HEK293T (cell line): ENCODE measurements at regions not wholly inside any gene's neighbourhood (a gene's known extent, or its start where the extent isn't known, plus 50 kb on each side); places are given as distances from the start of the nearest gene placed in this dataset.

ENCODE experiments used
- CTCF ChIA-PET: fragments of 350-600 bp; formaldehyde crosslinking; extraction: SDS; loops from one replicate; lab custom pipeline; 2021; ENCODE audit warnings: antibody characterized with exemption, inconsistent platforms; lab: Yijun Ruan, JAX
- POLR2A ChIA-PET: fragments of 350-600 bp; formaldehyde crosslinking; extraction: SDS; loops from one replicate; lab custom pipeline; 2020; ENCODE audit warnings: antibody characterized with exemption, inconsistent platforms; lab: Yijun Ruan, JAX
- DNase-seq: peaks from one replicate; pipeline ENCODE4 v3.0.0; 2012; ENCODE audit warnings: mixed read lengths; ENCODE audit errors: extremely low spot score
- ARNT ChIP-seq: fragments of 450-650 bp; IDR thresholded peaks from 2 replicates; pipeline ENCODE4 v1.6.1; 2017; ENCODE audit warnings: mild to moderate bottlenecking
- BHLHE40 ChIP-seq: fragments of 450-650 bp; IDR thresholded peaks from 2 replicates; pipeline ENCODE4 v1.6.1; 2016; ENCODE audit warnings: mild to moderate bottlenecking, moderate library complexity, borderline replicate concordance
- CTBP1 ChIP-seq: fragments of 450-650 bp; IDR thresholded peaks from 2 replicates; pipeline ENCODE4 v1.6.1; 2016; ENCODE audit warnings: borderline replicate concordance
- ELF4 ChIP-seq: fragments of 450-650 bp; IDR thresholded peaks from 2 replicates; pipeline ENCODE4 v1.6.1; 2017; ENCODE audit warnings: antibody characterized with exemption
- FOXA1 ChIP-seq: fragments of 450-650 bp; IDR thresholded peaks from 2 replicates; pipeline ENCODE4 v1.6.1; 2016; ENCODE audit warnings: mild to moderate bottlenecking
- FOXK2 ChIP-seq: fragments of 450-650 bp; IDR thresholded peaks from 2 replicates; pipeline ENCODE4 v1.6.1; 2016; ENCODE audit warnings: mild to moderate bottlenecking
- FOXM1 ChIP-seq: fragments of 450-650 bp; IDR thresholded peaks from 2 replicates; pipeline ENCODE4 v1.6.1; 2017; ENCODE audit warnings: mild to moderate bottlenecking, borderline replicate concordance
- HDGF ChIP-seq: fragments of 450-650 bp; IDR thresholded peaks from 2 replicates; pipeline ENCODE4 v1.6.1; 2017; ENCODE audit warnings: antibody characterized with exemption, borderline replicate concordance
- L3MBTL2 ChIP-seq: fragments of 450-650 bp; conservative IDR thresholded peaks from 2 replicates; pipeline ENCODE4 v1.6.1; 2016; ENCODE audit warnings: mild to moderate bottlenecking
- LEF1 ChIP-seq: fragments of 450-650 bp; IDR thresholded peaks from 2 replicates; pipeline ENCODE4 v1.6.1; 2017; ENCODE audit warnings: mild to moderate bottlenecking, borderline replicate concordance
- NFRKB ChIP-seq: fragments of 450-650 bp; IDR thresholded peaks from 2 replicates; pipeline ENCODE4 v1.6.1; 2016; ENCODE audit warnings: mild to moderate bottlenecking, moderate library complexity
- SP1 ChIP-seq: fragments of 450-650 bp; IDR thresholded peaks from 2 replicates; pipeline ENCODE4 v1.6.1; 2017
- SUZ12 ChIP-seq: fragments of 450-650 bp; IDR thresholded peaks from 2 replicates; pipeline ENCODE4 v1.6.1; 2016; ENCODE audit warnings: mild to moderate bottlenecking
- TARDBP ChIP-seq: fragments of 450-650 bp; IDR thresholded peaks from 2 replicates; pipeline ENCODE4 v1.6.1; 2016
- ZNF384 ChIP-seq: fragments of 450-650 bp; IDR thresholded peaks from 2 replicates; pipeline ENCODE4 v1.6.1; 2016
- TF ChIP-seq, protein P1 (sequence below): fragments of 450-650 bp; IDR thresholded peaks from 2 replicates; pipeline ENCODE4 v1.6.1; 2016

DNA sequence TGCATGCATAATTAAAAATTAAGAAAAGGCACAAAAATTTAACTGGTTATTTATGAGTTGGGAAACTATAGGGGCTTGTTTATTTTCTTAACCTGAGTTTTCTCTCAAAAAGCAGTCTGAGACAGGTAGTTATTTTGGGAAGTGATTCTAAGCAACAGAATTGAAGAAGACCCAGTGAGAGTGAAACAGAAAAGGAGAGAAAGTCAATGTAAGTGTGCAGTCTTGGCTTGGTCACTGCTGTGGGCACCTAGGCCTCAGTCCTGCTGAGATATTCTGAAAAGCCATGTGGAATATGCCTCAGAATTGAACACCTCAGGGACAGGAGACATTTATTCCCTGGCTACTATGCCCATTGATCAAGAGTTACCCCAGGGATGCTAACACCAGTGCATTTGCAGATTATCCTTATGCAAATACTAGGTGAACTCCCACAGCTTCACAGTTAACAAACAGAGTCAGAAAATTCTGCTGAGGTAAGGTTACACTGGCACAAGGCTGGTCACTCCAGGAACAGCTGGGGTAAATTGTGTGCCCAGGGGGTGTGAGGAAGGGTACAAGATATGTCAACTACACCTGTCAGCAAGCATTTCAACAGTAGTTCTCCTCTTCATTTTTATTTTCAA lies 222.7 kb downstream of the EFHB start:
- DNase-seq, result no peak
- ChIA-PET CTCF (no interaction called here), POLR2A (no interaction called here)
- TF ChIP-seq TARDBP, result no peak
- no peak for TF ChIP-seq FOXM1
- no peak for TF ChIP-seq FOXA1
- no peak for TF ChIP-seq LEF1
- no peak for TF ChIP-seq ELF4
- TF ChIP-seq FOXK2, result no peak
- no peak for TF ChIP-seq L3MBTL2
- no peak for TF ChIP-seq HDGF
- no peak for TF ChIP-seq SP1
- TF ChIP-seq CTBP1, result no peak
- TF ChIP-seq BHLHE40, result no peak
- TF ChIP-seq ARNT, result no peak
- no peak for TF ChIP-seq NFRKB
- no peak for TF ChIP-seq SUZ12

DNA sequence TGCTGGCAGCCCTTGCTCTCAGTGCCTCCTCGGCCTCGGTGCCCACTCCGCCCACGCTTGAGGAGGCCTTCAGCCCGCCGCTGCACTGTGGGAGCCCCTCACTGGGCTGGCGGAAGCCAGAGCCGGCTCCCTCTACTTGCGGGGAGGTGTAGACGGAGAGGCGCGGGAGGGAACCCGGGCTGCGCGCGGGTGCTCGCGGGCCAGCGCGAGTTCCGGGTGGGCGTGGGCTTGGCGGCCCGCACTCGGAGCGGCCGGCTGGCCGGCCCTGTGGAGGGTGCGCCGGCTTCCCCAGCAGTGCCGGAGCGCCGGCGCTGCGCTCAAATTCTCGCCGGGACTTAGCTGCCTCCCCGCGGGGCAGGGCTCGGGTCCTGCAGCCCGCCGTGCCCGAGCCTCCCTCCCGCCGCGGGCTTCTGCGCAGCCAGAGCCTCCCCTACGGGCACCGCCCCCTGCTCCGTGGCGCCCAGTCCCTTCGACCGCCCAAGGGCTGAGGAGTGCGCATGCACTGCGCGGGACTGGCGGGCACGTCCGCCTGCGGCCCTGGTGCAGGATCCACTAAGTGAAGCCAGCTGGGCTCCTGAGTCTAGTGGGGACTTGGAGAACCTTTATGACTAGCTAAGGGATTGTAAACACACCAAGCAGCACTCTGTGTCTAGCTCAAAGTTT lies 231.5 kb downstream of the EFHB start:
- no peak for DNase-seq
- POLR2A ChIA-PET, result no interaction called here
- CTCF ChIA-PET, result interaction anchor here (0.6 kb wide), 2 partner anchors 147 to 164 kb away, joined by 3 to 5 read pairs; no protein-coding TSS in a partner anchor
- no peak for TF ChIP-seq FOXA1
- no peak for TF ChIP-seq HDGF
- no peak for TF ChIP-seq ARNT
- TF ChIP-seq SUZ12, result no peak
- TF ChIP-seq TARDBP, result no peak
- no peak for TF ChIP-seq SP1
- no peak for TF ChIP-seq ELF4
- TF ChIP-seq, protein P1, sequence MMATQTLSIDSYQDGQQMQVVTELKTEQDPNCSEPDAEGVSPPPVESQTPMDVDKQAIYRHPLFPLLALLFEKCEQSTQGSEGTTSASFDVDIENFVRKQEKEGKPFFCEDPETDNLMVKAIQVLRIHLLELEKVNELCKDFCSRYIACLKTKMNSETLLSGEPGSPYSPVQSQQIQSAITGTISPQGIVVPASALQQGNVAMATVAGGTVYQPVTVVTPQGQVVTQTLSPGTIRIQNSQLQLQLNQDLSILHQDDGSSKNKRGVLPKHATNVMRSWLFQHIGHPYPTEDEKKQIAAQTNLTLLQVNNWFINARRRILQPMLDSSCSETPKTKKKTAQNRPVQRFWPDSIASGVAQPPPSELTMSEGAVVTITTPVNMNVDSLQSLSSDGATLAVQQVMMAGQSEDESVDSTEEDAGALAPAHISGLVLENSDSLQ, result no peak
- no peak for TF ChIP-seq CTBP1

DNA sequence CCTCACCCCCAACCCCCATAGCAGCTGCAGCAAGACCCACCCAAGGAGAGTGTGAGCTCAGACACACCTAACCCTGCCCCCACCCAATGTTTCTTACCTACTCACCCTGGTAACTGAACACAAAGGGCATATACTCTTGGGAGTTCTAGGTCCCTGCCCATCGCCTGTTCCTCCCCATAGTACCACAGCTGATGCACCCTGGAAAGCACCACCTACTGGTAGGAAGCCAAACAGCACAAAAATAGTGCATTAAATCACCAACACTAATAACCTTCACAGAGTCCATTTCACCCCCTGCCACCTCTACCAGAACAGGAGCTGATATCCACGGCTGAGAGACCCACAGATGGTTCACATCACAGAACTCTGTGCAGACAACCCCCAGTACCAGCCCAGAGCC lies 245.2 kb downstream of the EFHB start:
- ChIA-PET POLR2A (no interaction called here), CTCF (no interaction called here)
- peak; percentile 7 for DNase-seq
- no peak for TF ChIP-seq ZNF384
- no peak for TF ChIP-seq TARDBP
- no peak for TF ChIP-seq FOXK2
- TF ChIP-seq, protein P1, result no peak
- no peak for TF ChIP-seq NFRKB
- TF ChIP-seq L3MBTL2, result no peak
- no peak for TF ChIP-seq HDGF
- no peak for TF ChIP-seq BHLHE40
- TF ChIP-seq ELF4, result no peak
- TF ChIP-seq CTBP1, result no peak
- TF ChIP-seq ARNT, result no peak
- TF ChIP-seq FOXA1, result no peak

DNA sequence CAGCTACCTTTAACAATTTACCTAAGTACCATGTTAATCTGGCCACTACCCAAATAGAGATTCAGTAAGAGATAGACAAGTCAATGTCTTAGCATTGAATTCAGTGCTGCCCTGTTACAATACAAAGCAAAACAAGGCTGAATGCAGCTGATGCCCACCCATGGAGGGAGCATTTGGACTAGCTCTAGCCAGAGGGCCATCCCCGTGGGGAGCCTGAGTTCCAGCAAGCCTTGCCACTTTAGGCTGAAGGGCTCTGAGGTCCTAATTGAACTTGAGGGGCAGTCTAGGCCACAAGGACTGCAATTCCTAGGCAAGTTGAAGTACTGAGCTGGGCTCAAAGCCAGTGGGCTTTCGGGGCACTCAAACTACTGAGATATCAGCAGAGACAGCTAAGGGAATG lies 265.9 kb downstream of the EFHB start:
- CTCF ChIA-PET, result no interaction called here
- no peak for DNase-seq
- POLR2A ChIA-PET, result no interaction called here

DNA sequence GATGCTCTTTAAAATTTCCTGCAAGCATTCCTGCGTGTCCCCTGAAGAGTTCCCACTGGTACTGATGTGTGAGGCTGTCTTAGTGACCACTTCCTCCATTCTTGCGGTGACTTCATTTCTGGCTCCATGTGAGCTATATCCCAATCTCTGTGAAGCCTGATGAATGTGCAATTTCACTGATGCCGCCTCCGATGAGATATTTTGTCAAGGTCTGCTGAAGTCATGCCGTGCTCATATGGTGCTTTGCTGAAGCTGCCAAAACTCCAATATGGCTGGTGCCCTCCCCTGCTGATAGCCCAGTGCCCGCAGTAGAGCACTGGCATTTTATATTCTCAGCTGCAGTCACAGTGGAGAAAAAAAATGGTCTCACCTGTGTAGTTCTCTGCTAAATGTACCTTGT lies 271.5 kb downstream of the EFHB start:
- no peak for TF ChIP-seq ARNT
- no peak for TF ChIP-seq NFRKB
- TF ChIP-seq FOXK2, result no peak
- TF ChIP-seq HDGF, result no peak
- TF ChIP-seq LEF1, result no peak
- no peak for TF ChIP-seq CTBP1
- TF ChIP-seq ELF4, result no peak
- no peak for TF ChIP-seq SP1
- TF ChIP-seq TARDBP, result no peak
- TF ChIP-seq L3MBTL2, result no peak
- no peak for TF ChIP-seq SUZ12
- TF ChIP-seq ZNF384, result no peak
- ChIA-PET POLR2A (no interaction called here), CTCF (no interaction called here)

More for the DNA sequence above, 265.9 kb downstream of the EFHB start:
- no peak for TF ChIP-seq HDGF
- TF ChIP-seq NFRKB, result no peak
- no peak for TF ChIP-seq CTBP1
- no peak for TF ChIP-seq LEF1
- TF ChIP-seq FOXA1, result no peak
- TF ChIP-seq FOXM1, result no peak
- TF ChIP-seq TARDBP, result no peak
- TF ChIP-seq ELF4, result no peak
- TF ChIP-seq ARNT, result no peak
- no peak for TF ChIP-seq FOXK2

DNA sequence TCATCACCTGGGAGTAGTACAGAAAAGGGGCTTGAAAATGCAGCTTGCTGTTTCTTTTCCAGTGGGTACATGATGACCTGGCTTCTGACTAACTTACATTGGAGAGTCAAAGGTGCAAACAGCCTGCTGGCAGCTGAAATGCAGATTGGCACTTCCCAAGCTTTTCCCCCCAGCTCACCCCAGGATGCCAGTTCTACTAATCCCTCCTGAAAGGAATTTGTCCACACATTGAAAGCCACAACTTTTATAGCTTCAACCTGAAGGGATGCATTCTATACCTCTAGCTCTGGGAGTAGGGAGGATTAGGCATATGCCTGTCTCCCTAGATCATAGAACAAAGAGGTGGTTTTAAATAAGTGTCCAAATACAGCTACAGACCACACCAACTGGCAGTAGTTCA lies 281.7 kb downstream of the EFHB start:
- DNase-seq, result no peak
- ChIA-PET POLR2A (no interaction called here), CTCF (no interaction called here)
- TF ChIP-seq BHLHE40 (no peak), LEF1 (no peak), ELF4 (no peak), L3MBTL2 (no peak), FOXK2 (no peak), ARNT (no peak)

More for the DNA sequence above, 271.5 kb downstream of the EFHB start:
- DNase-seq, result no peak

DNA sequence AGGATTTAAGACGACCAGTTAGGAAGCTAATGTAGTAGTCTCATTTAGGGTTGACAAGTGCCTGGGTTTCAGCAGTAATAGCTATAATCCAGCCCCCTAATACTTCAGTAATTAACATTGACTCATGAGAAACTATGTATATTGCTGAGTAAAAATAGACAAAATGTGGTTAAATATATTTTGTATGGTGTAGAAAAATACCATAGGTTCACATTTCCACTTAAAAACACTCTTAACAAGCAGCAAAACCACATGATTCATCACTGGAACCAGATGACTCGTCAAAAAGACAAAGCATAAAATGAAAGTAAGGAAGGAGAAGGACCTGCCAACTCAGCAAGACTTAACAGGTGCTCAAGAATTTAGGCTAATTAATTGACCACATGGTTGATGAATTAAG lies 288.9 kb downstream of the EFHB start:
- no peak for TF ChIP-seq BHLHE40
- no peak for TF ChIP-seq ZNF384
- no peak for TF ChIP-seq HDGF
- TF ChIP-seq LEF1, result no peak
- TF ChIP-seq TARDBP, result no peak
- no peak for TF ChIP-seq CTBP1
- no peak for TF ChIP-seq ELF4
- no peak for TF ChIP-seq ARNT
- TF ChIP-seq L3MBTL2, result no peak
- no peak for TF ChIP-seq SP1
- TF ChIP-seq FOXA1, result no peak
- TF ChIP-seq NFRKB, result no peak
- no peak for TF ChIP-seq SUZ12
- TF ChIP-seq, protein P1, result no peak
- TF ChIP-seq FOXK2, result no peak
- POLR2A ChIA-PET, result no interaction called here
- CTCF ChIA-PET, result no interaction called here
- no peak for DNase-seq
